ENCODE measurements at regions not wholly inside any gene's neighbourhood (a gene's known extent, or its start where the extent isn't known, plus 50 kb on each side); places are given as distances from the start of the nearest gene placed in this dataset.

- TF ChIP-seq CTCF (IDR thresholded peaks at IDR 0.05): no peak
- TF ChIP-seq POLR2A (IDR thresholded peaks at IDR 0.05): no peak
Observed at GRCh38 chr7:36002900-36003299, 150.2 kb upstream of the EEPD1 start.

Data from heart left ventricle (tissue), 13 donors.